Kidney (tissue), 13 donors: ENCODE measurements at regions not wholly inside any gene's neighbourhood (a gene's known extent, or its start where the extent isn't known, plus 50 kb on each side); places are given as distances from the start of the nearest gene placed in this dataset.

Experiments used
- DNase-seq, 5 donors: peaks; one replicate each; pipeline ENCODE4 v3.0.0-alpha.2; 2013 to 2020
- FAIRE-seq: peaks from 2 replicates; lab custom pipeline; 2012; peaks lifted over from hg19 to GRCh38; lab: Jason Lieb, UNC
- H3K27ac ChIP-seq, 2 donors: one replicate each; pipeline ENCODE4 v1.7.0; 2013; ENCODE audit warnings: low read depth in 2 of 2, low read length in 2 of 2, inconsistent platforms in 1 of 2
- H3K27me3 ChIP-seq: one replicate; pipeline ENCODE4 v1.7.1; 2013; ENCODE audit warnings: low read length, inconsistent platforms; ENCODE audit not compliant: control insufficient read depth, insufficient read depth
- H3K36me3 ChIP-seq, 3 donors: one replicate each; pipeline versions ENCODE4 v1.7.0 to v1.7.1; 2013; ENCODE audit warnings: low read length in 3 of 3, control low read depth in 1 of 3, inconsistent platforms in 1 of 3; ENCODE audit not compliant: insufficient read depth in 3 of 3, control insufficient read depth in 2 of 3
- H3K4me1 ChIP-seq, 3 donors: one replicate each; pipeline versions ENCODE4 v1.7.0 to v1.7.1; 2013; ENCODE audit warnings: low read length in 3 of 3, inconsistent platforms in 1 of 3, low read depth in 1 of 3; ENCODE audit not compliant: control insufficient read depth in 2 of 3, insufficient read depth in 2 of 3
- H3K4me3 ChIP-seq, 3 donors: one replicate each; pipeline versions ENCODE4 v1.7.0 to v1.8.1; 2013; ENCODE audit warnings: low read length in 3 of 3, control low read depth in 1 of 3, inconsistent platforms in 1 of 3
- H3K9ac ChIP-seq, 3 donors: one replicate each; pipeline versions ENCODE4 v1.7.0 to v1.7.1; 2013; ENCODE audit warnings: low read length in 3 of 3, control low read depth in 1 of 3, inconsistent platforms in 1 of 3
- H3K9me3 ChIP-seq, 3 donors: one replicate each; pipeline versions ENCODE4 v1.7.0 to v1.7.1; 2013; ENCODE audit warnings: low read length in 3 of 3, control low read depth in 1 of 3, inconsistent platforms in 1 of 3; ENCODE audit not compliant: control insufficient read depth in 2 of 3, insufficient read depth in 1 of 3
- intact Hi-C: fragments of 100-400 bp; cut with DNase I; formaldehyde crosslinking; loops from one replicate; pipeline ENCODE4 v1.11.1; 2022
- TF ChIP-seq, protein P1 (sequence below): IDR thresholded peaks from 3 replicates; pipeline ENCODE4 v1.5.1; 2012; ENCODE audit warnings: mild to moderate bottlenecking, moderate library complexity, borderline replicate concordance; ENCODE audit not compliant: insufficient read depth; ENCODE audit errors: extremely low read depth
- donor health status: control.
- donor health status: control.
- donor health status: control.
- donor health status: control.
- donor health status: control.
- donor health status: DM: yes; HTN: yes; CAD: no.
- donor health status: Normal renal cell carcinoma (clear cell type).

DNA sequence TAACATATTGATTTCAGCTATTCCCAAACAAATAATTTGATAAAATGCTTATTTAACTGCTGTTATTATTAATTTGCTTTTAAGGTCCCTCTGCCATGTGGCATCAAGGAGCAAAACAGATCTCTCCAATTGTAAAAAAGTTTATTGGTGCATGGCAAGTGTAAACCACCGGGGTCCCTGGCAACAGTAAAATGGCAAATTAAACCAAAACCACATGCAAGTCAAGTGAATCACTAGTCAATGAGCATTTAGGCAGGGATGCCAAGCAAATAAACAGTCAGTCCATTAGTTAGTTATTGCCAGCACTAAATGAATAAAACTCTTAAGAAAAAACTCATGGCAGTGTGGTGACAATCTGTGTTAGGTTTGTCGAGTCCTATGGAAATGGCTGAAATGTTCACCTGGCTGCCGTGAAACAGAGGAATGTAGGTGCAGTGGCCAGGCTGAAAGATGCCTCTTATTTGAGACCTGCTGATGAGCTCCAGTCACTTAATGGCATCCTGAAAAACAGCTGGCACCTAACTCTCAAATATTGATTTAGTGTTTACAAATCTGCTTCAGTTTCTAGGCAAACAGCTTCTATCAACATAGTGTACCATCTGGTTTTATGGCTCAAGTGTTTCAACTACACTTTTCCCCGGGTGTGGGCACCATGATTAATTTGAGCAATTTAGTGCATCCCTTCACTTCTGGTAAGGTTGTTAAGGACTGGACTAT is 296.5 kb upstream of the ITGA1 start:
- Histone ChIP-seq H3K4me1 (no peaks in the 10 kb centered on the region), H3K27me3 (no peaks in the 10 kb centered on the region), H3K36me3 (no peaks in the 10 kb centered on the region), H3K27ac (no peak overlapping the region), H3K4me3 (no peak overlapping the region), H3K9ac (no peak overlapping the region), H3K9me3 (no peaks in the 10 kb centered on the region)
- DNase-seq, result no peak
- FAIRE-seq, result no peak
- TF ChIP-seq, protein P1, sequence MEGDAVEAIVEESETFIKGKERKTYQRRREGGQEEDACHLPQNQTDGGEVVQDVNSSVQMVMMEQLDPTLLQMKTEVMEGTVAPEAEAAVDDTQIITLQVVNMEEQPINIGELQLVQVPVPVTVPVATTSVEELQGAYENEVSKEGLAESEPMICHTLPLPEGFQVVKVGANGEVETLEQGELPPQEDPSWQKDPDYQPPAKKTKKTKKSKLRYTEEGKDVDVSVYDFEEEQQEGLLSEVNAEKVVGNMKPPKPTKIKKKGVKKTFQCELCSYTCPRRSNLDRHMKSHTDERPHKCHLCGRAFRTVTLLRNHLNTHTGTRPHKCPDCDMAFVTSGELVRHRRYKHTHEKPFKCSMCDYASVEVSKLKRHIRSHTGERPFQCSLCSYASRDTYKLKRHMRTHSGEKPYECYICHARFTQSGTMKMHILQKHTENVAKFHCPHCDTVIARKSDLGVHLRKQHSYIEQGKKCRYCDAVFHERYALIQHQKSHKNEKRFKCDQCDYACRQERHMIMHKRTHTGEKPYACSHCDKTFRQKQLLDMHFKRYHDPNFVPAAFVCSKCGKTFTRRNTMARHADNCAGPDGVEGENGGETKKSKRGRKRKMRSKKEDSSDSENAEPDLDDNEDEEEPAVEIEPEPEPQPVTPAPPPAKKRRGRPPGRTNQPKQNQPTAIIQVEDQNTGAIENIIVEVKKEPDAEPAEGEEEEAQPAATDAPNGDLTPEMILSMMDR, result no peak
- intact Hi-C loops, result no loop called here

DNA sequence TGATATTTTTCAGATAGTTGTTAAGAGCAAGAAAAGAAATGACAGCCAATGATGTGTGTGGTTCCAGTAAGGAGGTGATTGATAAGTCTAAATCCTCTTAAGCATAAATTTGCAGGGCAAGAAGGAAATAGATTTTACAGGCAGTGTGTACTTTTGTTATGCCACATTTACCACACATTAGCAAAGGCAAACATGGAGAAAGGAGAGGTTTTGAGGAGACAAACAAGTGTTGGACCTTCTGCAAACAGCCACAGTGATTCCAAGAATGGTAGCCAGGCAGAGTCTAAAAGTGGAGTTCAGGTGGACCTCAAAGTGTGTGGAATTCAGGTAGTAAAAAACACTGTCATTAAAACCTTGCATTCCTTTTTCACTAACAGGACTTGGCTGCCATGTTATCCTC is 295.9 kb upstream of the ITGA1 start:
- no peaks in the 10 kb centered on the region for H3K9me3 ChIP-seq
- H3K36me3 ChIP-seq, result no peaks in the 10 kb centered on the region
- no peaks in the 10 kb centered on the region for H3K4me1 ChIP-seq
- H3K27ac ChIP-seq, result no peak overlapping the region
- H3K27me3 ChIP-seq, result no peaks in the 10 kb centered on the region
- intact Hi-C loops, result no loop called here
- no peak for FAIRE-seq
- H3K4me3 ChIP-seq, result no peak overlapping the region
- DNase-seq, result no peak
- H3K9ac ChIP-seq, result no peak overlapping the region
- TF ChIP-seq, protein P1, result no peak

GRCh38 chr5:52497133-52497693 is 290.5 kb upstream of the ITGA1 start:
- TF ChIP-seq, protein P1, result no peak
- no peak overlapping the region for H3K27ac ChIP-seq
- no peaks in the 10 kb centered on the region for H3K27me3 ChIP-seq
- no peak for FAIRE-seq
- intact Hi-C loops, result no loop called here
- H3K4me3 ChIP-seq, result no peak overlapping the region
- DNase-seq, result no peak
- H3K4me1 ChIP-seq, result no peaks in the 10 kb centered on the region
- H3K9me3 ChIP-seq, result no peaks in the 10 kb centered on the region
- H3K36me3 ChIP-seq, result no peaks in the 10 kb centered on the region
- no peak overlapping the region for H3K9ac ChIP-seq
